ENCODE measurements at regions not wholly inside any gene's neighbourhood (a gene's known extent, or its start where the extent isn't known, plus 50 kb on each side); places are given as distances from the start of the nearest gene placed in this dataset.

DNA sequence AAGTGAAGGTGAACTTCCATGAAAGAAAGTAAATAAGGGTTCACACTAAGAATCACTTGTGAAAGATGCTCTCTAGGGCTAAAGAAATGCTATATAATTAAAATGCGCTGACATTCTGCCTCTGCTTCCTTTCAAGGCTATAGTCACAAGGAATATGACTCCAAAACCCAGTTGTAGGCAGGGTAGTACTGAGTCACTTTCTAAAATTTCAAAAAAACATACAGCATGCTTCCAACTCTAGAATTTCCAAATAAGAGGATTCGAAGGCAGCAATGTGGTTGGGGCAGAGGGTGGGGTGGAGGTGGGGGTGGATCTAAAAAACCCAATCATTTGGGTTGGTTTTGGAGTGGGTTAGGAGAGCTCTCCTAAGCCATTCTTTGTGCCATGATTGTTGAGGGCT lies 84.6 kb downstream of the HMHB1 start:
- H3K27me3 Mint-ChIP-seq (ENCODE audit: insufficient read depth, unreplicated experiment), result peaks cover 11% of the 10 kb centered on the region
- Histone ChIP-seq H3K4me1 (no peaks in the 10 kb centered on the region), H3K36me3 (ENCODE audit: control insufficient read depth, insufficient read depth, low read length) (no peaks in the 10 kb centered on the region), H3K27me3 (replicated peaks; ENCODE audit: control insufficient read depth, insufficient read depth, low read length) (no peaks in the 10 kb centered on the region), H3K9me3 (no peaks in the 10 kb centered on the region), H3K4me3 (ENCODE audit: low read depth, low read length) (no peak overlapping the region)
- no TSS peak for BruUV-seq (replicated peaks)
- H3K36me3 Mint-ChIP-seq (ENCODE audit: insufficient read depth, unreplicated experiment), result no peaks in the 10 kb centered on the region
- ChIA-PET CTCF (no interaction called here), POLR2A (no interaction called here)
- H3K4me1 Mint-ChIP-seq (ENCODE audit: low read depth, unreplicated experiment), result peaks cover 7% of the 10 kb centered on the region
- H3K9me3 Mint-ChIP-seq (ENCODE audit: unreplicated experiment), result no peaks in the 10 kb centered on the region
- no peak overlapping the region for H3K27ac Mint-ChIP-seq (ENCODE audit: unreplicated experiment)
- H3K4me3 Mint-ChIP-seq (ENCODE audit: unreplicated experiment), result no peak overlapping the region
- DNase-seq, result no peak
- intact Hi-C loops (cut with micrococcal nuclease; ENCODE audit: unreplicated experiment), result no loop called here
- TF ChIP-seq, protein P1, sequence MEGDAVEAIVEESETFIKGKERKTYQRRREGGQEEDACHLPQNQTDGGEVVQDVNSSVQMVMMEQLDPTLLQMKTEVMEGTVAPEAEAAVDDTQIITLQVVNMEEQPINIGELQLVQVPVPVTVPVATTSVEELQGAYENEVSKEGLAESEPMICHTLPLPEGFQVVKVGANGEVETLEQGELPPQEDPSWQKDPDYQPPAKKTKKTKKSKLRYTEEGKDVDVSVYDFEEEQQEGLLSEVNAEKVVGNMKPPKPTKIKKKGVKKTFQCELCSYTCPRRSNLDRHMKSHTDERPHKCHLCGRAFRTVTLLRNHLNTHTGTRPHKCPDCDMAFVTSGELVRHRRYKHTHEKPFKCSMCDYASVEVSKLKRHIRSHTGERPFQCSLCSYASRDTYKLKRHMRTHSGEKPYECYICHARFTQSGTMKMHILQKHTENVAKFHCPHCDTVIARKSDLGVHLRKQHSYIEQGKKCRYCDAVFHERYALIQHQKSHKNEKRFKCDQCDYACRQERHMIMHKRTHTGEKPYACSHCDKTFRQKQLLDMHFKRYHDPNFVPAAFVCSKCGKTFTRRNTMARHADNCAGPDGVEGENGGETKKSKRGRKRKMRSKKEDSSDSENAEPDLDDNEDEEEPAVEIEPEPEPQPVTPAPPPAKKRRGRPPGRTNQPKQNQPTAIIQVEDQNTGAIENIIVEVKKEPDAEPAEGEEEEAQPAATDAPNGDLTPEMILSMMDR (IDR thresholded peaks at IDR 0.05; ENCODE audit: insufficient read depth in 1 of 2, low read depth in 1 of 2, low read length in 1 of 2, severe bottlenecking in 1 of 2, unreplicated experiment in 1 of 2), result no peak

DNA sequence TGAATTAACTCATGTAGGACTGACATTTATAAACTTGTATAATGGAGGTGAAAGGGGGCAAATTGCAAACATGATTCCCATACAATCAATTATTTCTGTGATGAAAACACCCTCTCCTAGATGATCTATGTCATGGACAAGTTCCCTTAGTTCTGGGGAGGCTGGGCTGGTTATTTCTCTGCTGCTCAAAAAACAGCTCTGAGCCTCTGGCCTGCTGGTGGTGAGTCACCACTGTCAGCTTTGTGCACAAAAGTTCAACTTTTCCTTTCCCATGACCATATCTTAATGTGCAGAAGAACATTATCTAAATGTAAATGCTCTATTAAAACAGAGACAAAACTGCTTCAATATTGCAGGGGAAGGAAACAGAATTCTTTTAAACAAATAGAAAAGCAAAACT lies 85.0 kb downstream of the HMHB1 start:
- Mint-ChIP-seq H3K27ac (ENCODE audit: unreplicated experiment) (no peak overlapping the region), H3K4me3 (ENCODE audit: unreplicated experiment) (no peak overlapping the region), H3K4me1 (ENCODE audit: low read depth, unreplicated experiment) (peaks cover 7% of the 10 kb centered on the region), H3K27me3 (ENCODE audit: insufficient read depth, unreplicated experiment) (peaks cover 9% of the 10 kb centered on the region), H3K36me3 (ENCODE audit: insufficient read depth, unreplicated experiment) (no peaks in the 10 kb centered on the region), H3K9me3 (ENCODE audit: unreplicated experiment) (no peaks in the 10 kb centered on the region)
- DNase-seq, result no peak
- H3K27me3 ChIP-seq (replicated peaks; ENCODE audit: control insufficient read depth, insufficient read depth, low read length), result no peaks in the 10 kb centered on the region
- TF ChIP-seq, protein P1 (IDR thresholded peaks at IDR 0.05; ENCODE audit: insufficient read depth in 1 of 2, low read depth in 1 of 2, low read length in 1 of 2, severe bottlenecking in 1 of 2, unreplicated experiment in 1 of 2), result no peak
- ChIA-PET POLR2A (no interaction called here), CTCF (no interaction called here)
- no peaks in the 10 kb centered on the region for H3K4me1 ChIP-seq
- no peaks in the 10 kb centered on the region for H3K9me3 ChIP-seq
- no peaks in the 10 kb centered on the region for H3K36me3 ChIP-seq (ENCODE audit: control insufficient read depth, insufficient read depth, low read length)
- intact Hi-C loops (cut with micrococcal nuclease; ENCODE audit: unreplicated experiment), result no loop called here
- no peak overlapping the region for H3K4me3 ChIP-seq (ENCODE audit: low read depth, low read length)
- BruUV-seq (replicated peaks), result no TSS peak

DNA sequence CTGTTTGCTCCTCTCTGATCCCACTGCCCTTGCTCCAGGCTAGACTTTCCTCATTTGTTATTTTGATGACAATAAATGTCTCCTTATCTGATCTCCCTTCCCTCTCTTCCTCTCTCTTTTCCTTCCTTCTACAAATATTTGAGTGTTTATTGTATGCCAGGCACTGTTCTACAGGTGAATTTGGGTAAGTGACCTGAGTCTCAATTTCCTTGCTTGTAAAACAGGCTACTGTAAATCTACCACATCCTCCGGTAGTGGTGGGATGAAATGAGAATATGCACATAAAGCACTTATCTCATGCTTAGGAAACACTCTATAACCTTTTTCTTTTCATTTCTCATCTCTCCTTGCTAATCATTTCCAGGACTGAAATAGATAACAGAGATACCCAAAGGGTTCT lies 86.4 kb downstream of the HMHB1 start:
- POLR2A ChIA-PET, result no interaction called here

More for the DNA sequence above, 86.4 kb downstream of the HMHB1 start:
- no peaks in the 10 kb centered on the region for H3K4me1 ChIP-seq
- Mint-ChIP-seq H3K4me1 (ENCODE audit: low read depth, unreplicated experiment) (peaks cover 7% of the 10 kb centered on the region), H3K27ac (ENCODE audit: unreplicated experiment) (no peak overlapping the region), H3K9me3 (ENCODE audit: unreplicated experiment) (no peaks in the 10 kb centered on the region), H3K27me3 (ENCODE audit: insufficient read depth, unreplicated experiment) (peaks cover 9% of the 10 kb centered on the region), H3K36me3 (ENCODE audit: insufficient read depth, unreplicated experiment) (no peaks in the 10 kb centered on the region), H3K4me3 (ENCODE audit: unreplicated experiment) (no peak overlapping the region)
- intact Hi-C loops (cut with micrococcal nuclease; ENCODE audit: unreplicated experiment), result no loop called here
- no peak for DNase-seq
- no peaks in the 10 kb centered on the region for H3K36me3 ChIP-seq (ENCODE audit: control insufficient read depth, insufficient read depth, low read length)
- H3K27me3 ChIP-seq (replicated peaks; ENCODE audit: control insufficient read depth, insufficient read depth, low read length), result no peaks in the 10 kb centered on the region
- no peak overlapping the region for H3K4me3 ChIP-seq (ENCODE audit: low read depth, low read length)
- CTCF ChIA-PET, result interaction anchor here (0.5 kb wide), 1 partner anchor 1054 kb away, joined by 3 read pairs; no protein-coding TSS in a partner anchor
- no TSS peak for BruUV-seq (replicated peaks)
- no peaks in the 10 kb centered on the region for H3K9me3 ChIP-seq
- TF ChIP-seq, protein P1 (IDR thresholded peaks at IDR 0.05; ENCODE audit: insufficient read depth in 1 of 2, low read depth in 1 of 2, low read length in 1 of 2, severe bottlenecking in 1 of 2, unreplicated experiment in 1 of 2), result no peak

Measured in Caco-2 (cell line).